ENCODE measurements at regions not wholly inside any gene's neighbourhood (a gene's known extent, or its start where the extent isn't known, plus 50 kb on each side); places are given as distances from the start of the nearest gene placed in this dataset.

- TF ChIP-seq POLR2A (IDR thresholded peaks at IDR 0.05) (no peak), CTCF (IDR thresholded peaks at IDR 0.05) (no peak)
These were observed 80.8 kb downstream of the TSPAN17 start for GRCh38 chr5:176727983-176728675.

Data from right lobe of liver (tissue), 4 donors.